Hepatocyte (in vitro differentiated cells): ENCODE measurements at regions not wholly inside any gene's neighbourhood (a gene's known extent, or its start where the extent isn't known, plus 50 kb on each side); places are given as distances from the start of the nearest gene placed in this dataset.

Experiments used
- DNase-seq: peaks from one replicate; pipeline ENCODE4 v3.0.0-alpha.2; 2016; ENCODE audit warnings: low spot score
- H2AFZ ChIP-seq: fragments of 200-600 bp; sonication (generic); 2 replicates; pipeline ENCODE4 v1.6.0; 2016; ENCODE audit warnings: antibody characterized with exemption, mild to moderate bottlenecking
- H3K27ac ChIP-seq: fragments of 200-600 bp; sonication (generic); 2 replicates; pipeline ENCODE4 v1.5.1; 2016; ENCODE audit warnings: mild to moderate bottlenecking
- H3K27me3 ChIP-seq: fragments of 200-600 bp; sonication (generic); 2 replicates; pipeline ENCODE4 v1.6.1; 2016
- H3K36me3 ChIP-seq: fragments of 200-600 bp; sonication (generic); replicated peaks from 2 replicates; pipeline ENCODE4 v1.5.1; 2016; ENCODE audit warnings: low read depth; ENCODE audit not compliant: insufficient read depth
- H3K4me1 ChIP-seq: fragments of 200-600 bp; sonication (generic); 2 replicates; pipeline ENCODE4 v1.5.1; 2016; ENCODE audit warnings: mild to moderate bottlenecking, moderate library complexity; ENCODE audit not compliant: insufficient read depth
- H3K4me2 ChIP-seq: fragments of 200-600 bp; sonication (generic); 2 replicates; pipeline ENCODE4 v1.6.0; 2016
- H3K4me3 ChIP-seq: fragments of 200-600 bp; sonication (generic); 2 replicates; pipeline ENCODE4 v1.5.1; 2016; ENCODE audit warnings: mild to moderate bottlenecking
- H3K79me2 ChIP-seq: fragments of 200-600 bp; sonication (generic); 2 replicates; pipeline ENCODE4 v1.6.0; 2017; ENCODE audit warnings: mild to moderate bottlenecking
- H3K9me2 ChIP-seq: fragments of 200-600 bp; sonication (generic); replicated peaks from 2 replicates; pipeline ENCODE4 v1.6.0; 2017; ENCODE audit warnings: mild to moderate bottlenecking; ENCODE audit not compliant: insufficient read depth
- H3K9me3 ChIP-seq: fragments of 200-600 bp; sonication (generic); 2 replicates; pipeline ENCODE4 v1.5.1; 2016; ENCODE audit warnings: low read depth, mild to moderate bottlenecking
- H4K20me1 ChIP-seq: fragments of 200-600 bp; sonication (generic); 2 replicates; pipeline ENCODE4 v1.6.0; 2016; ENCODE audit warnings: mild to moderate bottlenecking; ENCODE audit not compliant: insufficient read depth, poor library complexity, severe bottlenecking
- CTCF ChIP-seq: fragments of 200-600 bp; sonication (generic); IDR thresholded peaks from 2 replicates; pipeline ENCODE4 v1.5.1; 2016; ENCODE audit warnings: antibody characterized with exemption, mild to moderate bottlenecking; ENCODE audit not compliant: poor library complexity
- EZH2 ChIP-seq: fragments of 200-600 bp; sonication (generic); IDR thresholded peaks from 2 replicates; pipeline ENCODE4 v1.6.1; 2016; ENCODE audit warnings: antibody characterized with exemption, mild to moderate bottlenecking, borderline replicate concordance
- EZH2phosphoT487 ChIP-seq: fragments of 200-600 bp; sonication (generic); IDR thresholded peaks from one replicate; pipeline ENCODE4 v1.6.1; 2018; ENCODE audit warnings: antibody characterized with exemption, mild to moderate bottlenecking, low read depth, moderate library complexity; ENCODE audit not compliant: unreplicated experiment, severe bottlenecking
- WGBS: methylation state at CpG from one replicate; pipeline ENCODE4 v1.1.6; 2016; ENCODE audit warnings: low lambda C conversion rate; ENCODE audit errors: missing lambda C conversion rate; 5-methylcytosine and 5-hydroxymethylcytosine counted together

- no peaks in the 10 kb centered on the region for H3K4me1 ChIP-seq
- H3K27ac ChIP-seq = no peak overlapping the region
- no peak for DNase-seq
- no peak overlapping the region for H2AFZ ChIP-seq
- no peak for TF ChIP-seq EZH2
- TF ChIP-seq CTCF = no peak
- H3K79me2 ChIP-seq = no peaks in the 10 kb centered on the region
- H3K9me3 ChIP-seq = no peaks in the 10 kb centered on the region
- no peak overlapping the region for H3K4me2 ChIP-seq
- H3K36me3 ChIP-seq = no peaks in the 10 kb centered on the region
- H3K4me3 ChIP-seq = no peak overlapping the region
- no peaks in the 10 kb centered on the region for H4K20me1 ChIP-seq
- 18% methylated on average over 1 of the region's 1 CpG for WGBS
- no peaks in the 10 kb centered on the region for H3K9me2 ChIP-seq
- H3K27me3 ChIP-seq = no peaks in the 10 kb centered on the region
These were observed 217.9 kb upstream of the AFF2 start for GRCh38 chrX:148282504-148282903.

GRCh38 chrX:148284056-148284455, 216.4 kb upstream of the AFF2 start:
- Histone ChIP-seq H3K4me3 (no peak overlapping the region), H3K27ac (no peak overlapping the region), H3K36me3 (no peaks in the 10 kb centered on the region), H4K20me1 (no peaks in the 10 kb centered on the region), H3K9me3 (no peaks in the 10 kb centered on the region), H3K4me2 (no peak overlapping the region), H3K9me2 (no peaks in the 10 kb centered on the region), H2AFZ (no peak overlapping the region), H3K27me3 (no peaks in the 10 kb centered on the region), H3K4me1 (no peaks in the 10 kb centered on the region), H3K79me2 (no peaks in the 10 kb centered on the region)
- WGBS = 69% methylated on average over 1 of the region's 1 CpG
- no peak for DNase-seq
- TF ChIP-seq CTCF (no peak), EZH2phosphoT487 (no peak), EZH2 (no peak)

- Histone ChIP-seq H3K36me3 (no peaks in the 10 kb centered on the region), H3K9me2 (no peaks in the 10 kb centered on the region), H4K20me1 (no peaks in the 10 kb centered on the region), H2AFZ (no peak overlapping the region), H3K9me3 (no peaks in the 10 kb centered on the region), H3K4me3 (no peak overlapping the region), H3K4me2 (no peak overlapping the region), H3K79me2 (no peaks in the 10 kb centered on the region), H3K27me3 (no peaks in the 10 kb centered on the region), H3K4me1 (no peaks in the 10 kb centered on the region), H3K27ac (no peak overlapping the region)
- no peak for TF ChIP-seq EZH2phosphoT487
- no peak for TF ChIP-seq CTCF
- TF ChIP-seq EZH2 = no peak
- WGBS = 69% methylated on average over 2 of the region's 2 CpGs
- DNase-seq = no peak
These were observed 215.6 kb upstream of the AFF2 start for GRCh38 chrX:148284821-148285220.

- Histone ChIP-seq H2AFZ (no peak overlapping the region), H3K9me3 (no peaks in the 10 kb centered on the region), H3K79me2 (no peaks in the 10 kb centered on the region), H3K36me3 (no peaks in the 10 kb centered on the region), H3K27me3 (no peaks in the 10 kb centered on the region), H3K4me3 (no peak overlapping the region), H4K20me1 (no peaks in the 10 kb centered on the region), H3K4me1 (no peaks in the 10 kb centered on the region), H3K27ac (no peak overlapping the region), H3K9me2 (no peaks in the 10 kb centered on the region), H3K4me2 (no peak overlapping the region)
- TF ChIP-seq EZH2phosphoT487 = no peak
- no peak for TF ChIP-seq EZH2
- no peak for TF ChIP-seq CTCF
- DNase-seq = no peak
- WGBS = 78% methylated on average over 3 of the region's 3 CpGs
These were observed 212.0 kb upstream of the AFF2 start for GRCh38 chrX:148288451-148288850.
